ENCODE measurements at regions not wholly inside any gene's neighbourhood (a gene's known extent, or its start where the extent isn't known, plus 50 kb on each side); places are given as distances from the start of the nearest gene placed in this dataset.

DNA sequence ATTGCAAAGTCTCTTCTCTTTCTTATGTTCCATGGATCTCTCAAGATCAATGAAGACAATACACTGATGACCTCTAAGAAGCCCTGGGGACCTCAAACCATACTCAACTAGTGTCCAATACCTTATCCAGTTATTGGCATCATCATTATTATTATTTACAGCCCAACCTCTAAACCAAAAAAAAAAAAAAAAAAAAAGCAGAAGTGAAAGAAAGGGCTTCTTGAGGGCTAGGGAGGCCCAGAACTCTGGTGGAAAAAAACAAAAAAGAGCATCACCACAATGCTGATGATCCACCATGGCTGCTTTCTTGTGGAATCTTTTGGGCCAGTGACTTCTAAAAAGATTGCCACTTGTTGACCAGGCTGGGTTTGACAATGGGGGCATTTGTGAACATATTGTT is 324.9 kb downstream of the LPIN1 start:
- DNase-seq (ENCODE audit: low read depth, low spot score) (no peak), FAIRE-seq (no peak)
- H4K20me1 ChIP-seq (replicated peaks; ENCODE audit: control insufficient read depth, extremely low read depth, insufficient read depth, low read length) = no peaks in the 10 kb centered on the region
- dilution Hi-C loops (cut with MboI; ENCODE audit: extremely low pct_ligation_motif_present, low sequenced_read_pairs) = no loop called here
- ChIA-PET CTCF (no interaction called here), POLR2A (no interaction called here)
- H3K27me3 ChIP-seq (ENCODE audit: control insufficient read depth in 2 of 2, insufficient read depth in 2 of 2, low read length in 2 of 2) = no peaks in the 10 kb centered on the region
- no peaks in the 10 kb centered on the region for H3K9me1 ChIP-seq (replicated peaks; ENCODE audit: control insufficient read depth, extremely low read depth, insufficient read depth, low read length)
- H3K9me3 ChIP-seq (replicated peaks; ENCODE audit: control insufficient read depth, insufficient read depth, low read length) = no peaks in the 10 kb centered on the region
- TF ChIP-seq, protein P1, sequence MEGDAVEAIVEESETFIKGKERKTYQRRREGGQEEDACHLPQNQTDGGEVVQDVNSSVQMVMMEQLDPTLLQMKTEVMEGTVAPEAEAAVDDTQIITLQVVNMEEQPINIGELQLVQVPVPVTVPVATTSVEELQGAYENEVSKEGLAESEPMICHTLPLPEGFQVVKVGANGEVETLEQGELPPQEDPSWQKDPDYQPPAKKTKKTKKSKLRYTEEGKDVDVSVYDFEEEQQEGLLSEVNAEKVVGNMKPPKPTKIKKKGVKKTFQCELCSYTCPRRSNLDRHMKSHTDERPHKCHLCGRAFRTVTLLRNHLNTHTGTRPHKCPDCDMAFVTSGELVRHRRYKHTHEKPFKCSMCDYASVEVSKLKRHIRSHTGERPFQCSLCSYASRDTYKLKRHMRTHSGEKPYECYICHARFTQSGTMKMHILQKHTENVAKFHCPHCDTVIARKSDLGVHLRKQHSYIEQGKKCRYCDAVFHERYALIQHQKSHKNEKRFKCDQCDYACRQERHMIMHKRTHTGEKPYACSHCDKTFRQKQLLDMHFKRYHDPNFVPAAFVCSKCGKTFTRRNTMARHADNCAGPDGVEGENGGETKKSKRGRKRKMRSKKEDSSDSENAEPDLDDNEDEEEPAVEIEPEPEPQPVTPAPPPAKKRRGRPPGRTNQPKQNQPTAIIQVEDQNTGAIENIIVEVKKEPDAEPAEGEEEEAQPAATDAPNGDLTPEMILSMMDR (IDR thresholded peaks at IDR 0.05; ENCODE audit: extremely low read depth in 1 of 2, insufficient read depth in 1 of 2, low read depth in 1 of 2, low read length in 2 of 2) = no peak
- TF ChIP-seq EZH2 (IDR thresholded peaks at IDR 0.05; ENCODE audit: borderline replicate concordance, low read depth, low read length, severe bottlenecking) = no peak
- TF ChIP-seq, protein P2, sequence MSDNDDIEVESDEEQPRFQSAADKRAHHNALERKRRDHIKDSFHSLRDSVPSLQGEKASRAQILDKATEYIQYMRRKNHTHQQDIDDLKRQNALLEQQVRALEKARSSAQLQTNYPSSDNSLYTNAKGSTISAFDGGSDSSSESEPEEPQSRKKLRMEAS (IDR thresholded peaks at IDR 0.05; ENCODE audit: insufficient read depth, insufficient read length) = no peak
- TF ChIP-seq MYC (IDR thresholded peaks at IDR 0.05; ENCODE audit: low read depth, low read length) = no peak
- no peak for TF ChIP-seq FOS (IDR thresholded peaks at IDR 0.05; ENCODE audit: borderline replicate concordance, insufficient read depth, low read length)
- no peak for TF ChIP-seq JUN (IDR thresholded peaks at IDR 0.05; ENCODE audit: borderline replicate concordance, insufficient read depth, insufficient read length, low read depth)
- TF ChIP-seq POLR2A (IDR thresholded peaks at IDR 0.05; ENCODE audit: low read depth, low read length) = no peak
- TF ChIP-seq POLR2AphosphoS5 (IDR thresholded peaks at IDR 0.05; ENCODE audit: insufficient read depth, low read depth, low read length) = no peak
- no peak for TF ChIP-seq GATA2 (IDR thresholded peaks at IDR 0.05; ENCODE audit: insufficient read depth, insufficient read length, low read depth, low read length)
- H3K79me2 ChIP-seq (ENCODE audit: control insufficient read depth, insufficient read depth, low read length) = no peaks in the 10 kb centered on the region
- H3K4me1 ChIP-seq (ENCODE audit: control insufficient read depth, extremely low read depth, insufficient read depth, low read length) = no peaks in the 10 kb centered on the region
- no peak overlapping the region for H3K4me3 ChIP-seq (replicated peaks in 1 of 3; ENCODE audit: insufficient read depth in 1 of 3, low read depth in 1 of 3, low read length in 3 of 3)
- H3K4me2 ChIP-seq (ENCODE audit: insufficient read depth, low read length) = no peak overlapping the region
- H2AFZ ChIP-seq (ENCODE audit: low read depth, low read length) = no peak overlapping the region
- H3K36me3 ChIP-seq (ENCODE audit: control insufficient read depth in 2 of 2, extremely low read depth in 1 of 2, insufficient read depth in 2 of 2, low read length in 2 of 2) = no peaks in the 10 kb centered on the region
- intact Hi-C loops (cut with micrococcal nuclease) = no loop called here
- no peak overlapping the region for H3K9ac ChIP-seq (replicated peaks; ENCODE audit: extremely low read depth, insufficient read depth, low read length)
- BruUV-seq (replicated peaks) = no TSS peak
- no peak overlapping the region for H3K27ac ChIP-seq (ENCODE audit: insufficient read depth, low read depth, low read length)

Data from endothelial cell of umbilical vein (primary cell).